ENCODE measurements at regions not wholly inside any gene's neighbourhood (a gene's known extent, or its start where the extent isn't known, plus 50 kb on each side); places are given as distances from the start of the nearest gene placed in this dataset.

DNA sequence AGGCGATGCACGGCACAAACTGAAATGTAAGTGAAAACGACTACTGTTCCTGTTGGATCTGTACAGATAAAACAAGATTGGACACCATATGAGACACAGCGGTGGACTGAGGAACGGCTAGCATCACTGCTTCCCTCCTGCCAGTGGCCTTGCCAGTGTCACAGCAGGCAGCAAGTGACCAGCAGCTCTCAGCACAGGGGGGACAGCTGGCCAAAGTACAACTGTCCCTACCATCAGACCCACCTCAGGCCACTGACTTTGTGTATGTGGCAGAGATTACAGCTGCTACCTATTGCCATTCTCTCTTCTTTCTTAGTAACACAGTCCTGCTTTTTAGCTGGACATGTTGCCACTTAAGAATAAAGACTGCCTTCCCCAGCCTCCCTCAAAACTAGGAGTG is 80.0 kb upstream of the SLC66A3 start:
- TF ChIP-seq CREB1 (CRISPR knock-in tag; IDR thresholded peaks at IDR 0.05; ENCODE audit: low read depth) (no peak), EZH2 (IDR thresholded peaks at IDR 0.05; ENCODE audit: low read depth, unreplicated experiment) (no peak)
- TF ChIP-seq, protein P1, sequence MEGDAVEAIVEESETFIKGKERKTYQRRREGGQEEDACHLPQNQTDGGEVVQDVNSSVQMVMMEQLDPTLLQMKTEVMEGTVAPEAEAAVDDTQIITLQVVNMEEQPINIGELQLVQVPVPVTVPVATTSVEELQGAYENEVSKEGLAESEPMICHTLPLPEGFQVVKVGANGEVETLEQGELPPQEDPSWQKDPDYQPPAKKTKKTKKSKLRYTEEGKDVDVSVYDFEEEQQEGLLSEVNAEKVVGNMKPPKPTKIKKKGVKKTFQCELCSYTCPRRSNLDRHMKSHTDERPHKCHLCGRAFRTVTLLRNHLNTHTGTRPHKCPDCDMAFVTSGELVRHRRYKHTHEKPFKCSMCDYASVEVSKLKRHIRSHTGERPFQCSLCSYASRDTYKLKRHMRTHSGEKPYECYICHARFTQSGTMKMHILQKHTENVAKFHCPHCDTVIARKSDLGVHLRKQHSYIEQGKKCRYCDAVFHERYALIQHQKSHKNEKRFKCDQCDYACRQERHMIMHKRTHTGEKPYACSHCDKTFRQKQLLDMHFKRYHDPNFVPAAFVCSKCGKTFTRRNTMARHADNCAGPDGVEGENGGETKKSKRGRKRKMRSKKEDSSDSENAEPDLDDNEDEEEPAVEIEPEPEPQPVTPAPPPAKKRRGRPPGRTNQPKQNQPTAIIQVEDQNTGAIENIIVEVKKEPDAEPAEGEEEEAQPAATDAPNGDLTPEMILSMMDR (conservative IDR thresholded peaks at IDR 0.05; ENCODE audit: low read depth in 2 of 2) = no peak
- TF ChIP-seq, protein P2, sequence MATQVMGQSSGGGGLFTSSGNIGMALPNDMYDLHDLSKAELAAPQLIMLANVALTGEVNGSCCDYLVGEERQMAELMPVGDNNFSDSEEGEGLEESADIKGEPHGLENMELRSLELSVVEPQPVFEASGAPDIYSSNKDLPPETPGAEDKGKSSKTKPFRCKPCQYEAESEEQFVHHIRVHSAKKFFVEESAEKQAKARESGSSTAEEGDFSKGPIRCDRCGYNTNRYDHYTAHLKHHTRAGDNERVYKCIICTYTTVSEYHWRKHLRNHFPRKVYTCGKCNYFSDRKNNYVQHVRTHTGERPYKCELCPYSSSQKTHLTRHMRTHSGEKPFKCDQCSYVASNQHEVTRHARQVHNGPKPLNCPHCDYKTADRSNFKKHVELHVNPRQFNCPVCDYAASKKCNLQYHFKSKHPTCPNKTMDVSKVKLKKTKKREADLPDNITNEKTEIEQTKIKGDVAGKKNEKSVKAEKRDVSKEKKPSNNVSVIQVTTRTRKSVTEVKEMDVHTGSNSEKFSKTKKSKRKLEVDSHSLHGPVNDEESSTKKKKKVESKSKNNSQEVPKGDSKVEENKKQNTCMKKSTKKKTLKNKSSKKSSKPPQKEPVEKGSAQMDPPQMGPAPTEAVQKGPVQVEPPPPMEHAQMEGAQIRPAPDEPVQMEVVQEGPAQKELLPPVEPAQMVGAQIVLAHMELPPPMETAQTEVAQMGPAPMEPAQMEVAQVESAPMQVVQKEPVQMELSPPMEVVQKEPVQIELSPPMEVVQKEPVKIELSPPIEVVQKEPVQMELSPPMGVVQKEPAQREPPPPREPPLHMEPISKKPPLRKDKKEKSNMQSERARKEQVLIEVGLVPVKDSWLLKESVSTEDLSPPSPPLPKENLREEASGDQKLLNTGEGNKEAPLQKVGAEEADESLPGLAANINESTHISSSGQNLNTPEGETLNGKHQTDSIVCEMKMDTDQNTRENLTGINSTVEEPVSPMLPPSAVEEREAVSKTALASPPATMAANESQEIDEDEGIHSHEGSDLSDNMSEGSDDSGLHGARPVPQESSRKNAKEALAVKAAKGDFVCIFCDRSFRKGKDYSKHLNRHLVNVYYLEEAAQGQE (IDR thresholded peaks at IDR 0.05; ENCODE audit: unreplicated experiment) = no peak

Measured in GM23338 (cell line).